Renal cortical epithelial cell (primary cell): ENCODE measurements at regions not wholly inside any gene's neighbourhood (a gene's known extent, or its start where the extent isn't known, plus 50 kb on each side); places are given as distances from the start of the nearest gene placed in this dataset.
A peak's percentile ranks its signal among the peaks of the same experiment; 100 is the strongest.
"Not testable (repeated sequence)": the region's sequence is repeated elsewhere in the genome, so short reads cannot be mapped to it uniquely, and the experiment has no call there.

Experiments
- DNase-seq: peaks from one replicate; pipeline ENCODE4 v3.0.0-alpha.2; 2011; ENCODE audit warnings: low read depth

DNA sequence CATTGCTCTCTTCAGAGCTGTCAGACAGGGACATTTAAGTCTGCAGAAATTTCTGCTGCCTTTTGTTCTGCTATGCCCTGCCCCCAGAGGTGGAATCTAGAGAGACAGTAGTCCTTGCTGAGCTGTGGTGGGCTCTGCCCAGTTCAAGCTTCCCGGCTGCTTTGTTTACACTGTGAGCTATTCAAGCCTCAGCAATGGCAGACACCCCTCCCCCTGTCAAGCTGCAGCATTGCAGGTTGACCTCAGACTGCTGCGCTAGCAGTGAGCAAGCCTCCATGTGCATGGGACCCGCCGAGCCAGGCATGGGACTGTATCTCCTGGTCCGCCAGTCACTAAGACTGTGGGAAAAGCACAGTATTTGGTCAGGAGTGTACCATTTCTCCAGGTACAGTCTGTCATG is 53.6 kb upstream of the MAPK10 start:
- DNase-seq = not testable (repeated sequence)

DNA sequence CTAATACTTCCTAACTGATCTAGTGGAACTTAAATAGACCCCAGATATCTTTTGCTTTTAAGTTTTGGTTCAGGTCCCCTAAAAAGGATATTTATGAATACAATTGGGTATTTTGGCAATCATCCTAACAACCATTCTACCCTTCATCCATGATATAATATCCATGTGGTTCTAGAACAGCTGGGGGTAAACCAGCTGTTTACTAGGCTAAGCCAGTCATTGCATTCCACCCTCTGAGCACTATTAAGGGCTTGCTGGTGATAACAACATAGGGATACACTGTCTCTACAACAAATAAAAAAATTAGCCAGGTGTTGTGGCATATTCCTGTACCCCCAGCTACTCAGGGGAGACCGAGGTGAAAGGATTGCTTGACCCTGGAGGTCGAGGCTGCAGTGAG is 54.8 kb upstream of the MAPK10 start:
- no peak for DNase-seq

DNA sequence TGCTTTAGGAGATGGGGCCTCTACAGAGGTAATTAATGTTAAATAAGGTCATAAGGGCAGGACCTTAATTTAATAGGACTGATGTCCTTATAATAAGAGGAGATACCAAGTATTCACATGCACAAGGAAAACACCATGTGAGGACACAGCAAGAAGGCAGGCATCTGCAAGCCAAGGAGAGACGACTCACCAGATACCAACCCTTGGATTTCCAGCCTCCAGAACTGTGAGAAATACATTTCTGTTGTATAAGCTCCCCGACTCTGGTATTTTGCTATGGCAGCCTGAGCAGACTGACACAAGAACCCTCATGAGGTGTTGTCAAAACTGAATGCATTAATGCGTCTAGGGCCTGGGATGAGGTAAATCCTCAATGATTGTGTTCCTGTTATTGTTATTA is 56.2 kb upstream of the MAPK10 start:
- DNase-seq = no peak

DNA sequence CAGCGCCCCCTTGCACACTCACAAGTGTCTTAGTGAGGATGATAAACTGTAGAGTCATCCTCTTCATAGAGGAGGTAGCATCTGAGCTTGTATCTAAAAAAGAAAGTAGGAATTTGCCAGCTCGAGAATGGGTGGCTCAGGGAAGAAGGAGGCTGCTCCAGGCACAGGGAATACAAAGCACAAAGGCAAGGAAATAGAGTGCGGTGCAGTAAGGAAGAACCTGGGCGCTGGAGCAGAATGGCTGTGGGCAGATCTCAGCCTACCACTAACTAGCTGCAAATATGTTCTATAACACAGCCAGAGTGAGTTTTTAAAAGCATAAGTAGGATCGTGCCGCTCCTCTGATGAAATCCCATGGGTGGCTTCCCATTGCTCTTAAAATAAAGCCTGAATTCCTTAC is 61.6 kb upstream of the MAPK10 start:
- no peak for DNase-seq

DNA sequence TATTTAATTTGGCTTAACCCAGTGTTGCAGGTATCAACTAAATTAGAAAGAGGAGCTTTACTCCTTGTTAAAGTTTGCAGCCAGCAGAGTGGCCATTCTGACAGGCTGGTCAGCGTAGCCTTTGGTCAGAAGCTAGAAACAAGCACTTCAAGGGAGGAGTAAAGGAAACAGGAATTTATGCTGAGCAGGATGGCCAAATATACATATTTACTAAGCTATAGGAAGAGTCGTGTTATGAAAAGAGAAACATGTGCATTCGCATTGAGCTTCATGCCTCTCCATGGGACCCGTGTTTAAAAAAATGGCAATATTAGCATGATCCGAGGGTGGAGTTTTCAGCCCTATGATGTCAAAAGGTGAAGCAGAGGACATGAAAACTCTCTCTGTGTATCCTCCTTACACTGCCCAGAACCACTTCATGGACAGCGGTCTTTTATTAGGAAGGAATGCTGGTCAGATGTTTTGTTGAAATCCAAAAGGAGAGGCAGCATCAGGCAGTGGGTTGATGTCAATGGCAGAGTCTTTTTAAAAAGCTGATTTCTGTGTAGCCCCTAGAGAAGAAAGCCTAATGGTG is 71.8 kb upstream of the MAPK10 start:
- no peak for DNase-seq

DNA sequence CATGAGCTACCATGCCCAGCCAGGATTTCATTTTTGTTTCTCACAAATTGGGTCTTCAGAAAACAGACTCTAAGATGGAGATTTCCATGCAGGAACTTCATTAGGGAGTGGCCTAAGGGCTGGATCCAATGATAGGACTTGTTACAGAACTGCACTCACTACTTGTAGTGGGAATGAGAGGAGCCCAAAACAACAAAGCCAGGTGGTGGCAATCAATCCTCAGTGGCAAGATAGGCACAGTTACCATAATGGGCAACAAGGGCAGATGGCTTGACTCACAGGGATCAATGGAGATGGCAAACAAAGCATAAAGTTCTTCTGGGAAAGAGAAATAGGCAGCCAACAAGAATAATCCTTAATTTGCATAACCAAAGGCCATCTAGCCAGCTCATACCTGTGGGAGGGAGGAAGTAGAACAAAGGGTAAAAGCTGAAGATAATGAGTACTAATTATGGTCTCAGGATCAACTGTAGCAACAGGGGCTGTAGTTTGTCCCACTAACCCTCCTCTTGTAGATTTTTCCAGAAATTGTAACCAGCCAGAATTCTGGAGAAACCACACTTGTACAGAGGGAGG is 72.8 kb upstream of the MAPK10 start:
- no peak for DNase-seq

DNA sequence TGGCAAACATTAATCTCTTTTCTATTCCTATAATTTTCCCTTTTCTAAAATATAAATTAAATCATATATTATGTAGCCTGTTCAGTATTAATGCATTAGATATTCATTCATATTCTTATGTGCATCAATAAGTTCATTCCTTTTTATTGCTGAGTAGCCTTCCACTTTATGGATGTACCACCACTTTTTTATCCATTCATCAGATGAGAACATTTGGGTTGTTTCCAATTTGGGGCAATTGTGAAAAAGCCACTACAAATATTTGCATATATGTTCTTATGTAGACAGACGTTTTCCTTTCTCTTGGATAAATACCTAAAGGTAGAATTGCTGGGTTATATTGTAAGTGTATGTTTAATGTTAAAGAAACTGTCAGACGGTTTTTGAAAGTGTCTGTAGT is 79.4 kb upstream of the MAPK10 start:
- DNase-seq = no peak

DNA sequence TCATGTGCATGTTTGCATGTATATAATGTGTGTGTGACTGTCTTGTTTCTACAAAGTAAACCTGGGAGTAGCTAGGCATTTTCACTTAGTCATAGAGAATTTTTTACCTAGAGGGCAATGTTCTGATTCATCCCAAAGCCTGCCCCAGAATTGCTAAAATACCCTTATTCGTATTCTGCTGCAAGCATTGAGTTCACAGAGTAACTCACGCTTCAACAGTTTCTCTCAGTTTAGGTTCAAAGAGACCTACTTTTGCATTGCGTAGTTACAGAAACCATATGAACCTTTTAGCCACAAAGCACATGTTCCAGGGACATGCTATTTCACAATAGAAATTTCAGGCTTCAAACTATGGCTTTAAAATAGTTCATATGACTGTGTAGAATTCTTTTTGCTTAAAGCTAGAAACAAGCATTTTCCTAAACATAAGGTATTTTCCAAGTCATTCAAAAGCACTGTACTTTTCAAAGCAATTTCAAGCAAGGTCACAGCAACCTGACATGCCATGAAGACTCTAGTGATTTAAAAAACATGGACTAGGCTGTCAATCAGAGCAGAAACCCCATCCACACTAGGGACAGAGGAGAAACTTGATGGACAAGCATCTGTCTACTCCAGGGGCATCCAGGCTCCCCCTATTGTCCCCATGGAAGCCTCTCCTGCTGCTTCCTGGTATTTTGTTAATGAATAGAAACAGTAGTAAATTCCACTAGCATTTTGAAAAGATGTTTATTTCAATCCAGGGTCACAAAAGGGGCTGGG is 81.5 kb upstream of the MAPK10 start:
- peak; percentile 98 for DNase-seq

DNA sequence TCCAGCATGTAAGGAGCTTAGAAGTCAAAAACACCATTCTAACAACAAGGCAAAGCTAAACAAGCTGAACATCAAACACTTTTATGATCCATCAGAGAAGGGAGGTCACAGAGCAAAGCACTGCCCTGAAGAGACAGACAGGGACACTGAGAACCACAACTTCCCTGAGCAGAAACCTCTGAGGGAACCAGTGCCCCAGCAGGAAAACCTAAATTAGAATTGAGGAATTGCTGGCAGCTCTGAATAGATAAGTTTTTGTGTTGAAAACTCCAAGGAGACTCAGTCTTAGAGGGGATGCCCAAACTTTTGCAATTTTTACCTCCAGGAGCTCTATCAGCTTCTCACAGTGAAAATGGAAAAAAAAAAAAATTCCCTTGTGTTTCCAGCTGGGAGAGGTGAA is 83.0 kb upstream of the MAPK10 start:
- DNase-seq = no peak

DNA sequence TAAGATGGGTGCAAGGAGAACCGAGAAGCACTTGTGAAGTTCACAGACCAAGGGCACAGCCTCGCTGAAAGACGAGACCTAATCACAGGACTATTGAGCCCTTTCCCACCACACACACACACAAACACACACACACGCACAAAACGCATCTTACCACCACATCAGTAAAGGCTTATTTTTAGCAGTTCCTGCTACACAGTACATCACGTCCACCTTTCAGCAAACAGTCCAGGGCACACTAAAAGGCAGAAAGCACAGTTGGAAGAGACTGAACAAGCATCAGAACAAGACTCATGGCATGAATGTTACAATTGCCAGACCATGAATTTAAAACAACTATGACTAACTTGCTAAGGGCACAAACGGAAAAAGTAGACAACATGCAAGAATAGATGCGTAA is 83.6 kb upstream of the MAPK10 start:
- DNase-seq = peak; percentile 59

DNA sequence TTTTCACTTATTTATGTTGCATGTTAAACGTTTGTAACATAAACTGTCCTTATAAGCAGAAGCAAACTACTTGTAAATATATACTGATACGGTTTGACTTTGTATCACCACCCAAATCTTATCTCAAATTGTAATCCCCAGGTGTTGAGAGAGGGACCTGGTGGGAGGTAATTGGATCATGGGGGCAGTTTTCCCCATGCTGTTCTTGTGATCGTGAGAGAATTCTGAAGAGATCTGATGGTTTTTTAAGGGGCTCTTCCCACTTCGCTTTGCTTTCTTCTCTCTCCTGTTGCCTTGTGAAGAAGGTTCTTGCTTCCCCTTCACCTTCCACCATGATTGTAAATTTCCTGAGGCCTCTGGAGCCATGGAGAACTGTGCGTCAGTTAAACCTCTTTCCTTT is 87.1 kb upstream of the MAPK10 start:
- DNase-seq = no peak

DNA sequence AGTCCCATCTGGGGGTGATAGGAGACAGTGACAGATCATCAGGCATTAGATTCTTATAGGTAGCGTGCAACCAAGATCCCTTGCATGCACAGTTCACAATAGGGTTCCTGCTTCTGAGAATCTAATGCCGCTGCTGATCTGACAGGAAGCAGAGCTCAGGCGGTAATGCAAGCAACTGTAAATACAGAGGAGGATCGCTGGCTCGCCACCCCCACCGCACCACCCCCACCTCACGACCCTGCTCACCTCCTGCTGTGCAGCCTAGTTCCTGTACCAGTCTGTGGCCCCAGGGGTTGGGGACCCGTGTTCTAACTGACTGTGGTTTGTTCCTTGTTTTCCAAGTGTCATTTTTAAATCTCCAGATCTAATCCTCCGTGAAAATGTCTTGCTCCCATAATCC is 89.0 kb upstream of the MAPK10 start:
- no peak for DNase-seq

DNA sequence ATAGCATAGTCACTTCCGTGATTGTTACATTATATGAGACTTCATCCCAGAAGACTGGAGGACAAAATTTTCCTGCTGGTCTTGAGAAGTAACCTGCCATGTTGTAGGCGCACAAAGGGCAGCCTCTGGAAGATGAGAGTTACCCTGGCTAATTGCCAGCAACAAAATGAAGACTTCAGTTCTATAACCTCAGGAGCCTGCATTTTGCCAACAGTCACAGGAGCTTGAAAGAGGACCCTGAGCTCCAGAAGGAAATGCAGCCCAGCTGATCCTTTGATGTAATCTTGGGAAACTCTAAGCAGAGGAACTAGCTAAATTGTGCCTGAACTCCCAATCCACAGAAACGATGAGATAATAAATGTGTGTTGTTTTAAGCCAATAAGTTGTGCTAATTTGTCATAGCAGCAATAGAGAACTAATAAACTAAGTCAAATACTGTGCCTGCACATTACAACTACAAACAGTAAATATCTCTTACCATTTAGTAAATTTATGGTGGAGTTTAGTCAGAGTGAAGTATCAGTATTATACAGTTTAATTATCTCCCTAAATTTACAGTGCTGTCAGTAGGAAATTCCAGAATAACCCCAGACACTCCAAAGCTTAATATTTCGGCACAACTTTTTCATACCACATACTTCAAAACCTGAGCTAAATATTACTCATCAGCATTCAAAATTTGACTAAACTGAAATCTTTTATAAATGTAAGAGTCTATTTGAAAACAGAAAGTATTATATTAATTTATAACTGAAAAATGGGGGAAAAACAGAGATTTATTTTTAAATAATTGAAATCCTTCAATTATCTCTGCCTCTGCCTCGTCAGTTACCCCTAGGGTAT is 90.1 kb upstream of the MAPK10 start:
- DNase-seq = no peak

DNA sequence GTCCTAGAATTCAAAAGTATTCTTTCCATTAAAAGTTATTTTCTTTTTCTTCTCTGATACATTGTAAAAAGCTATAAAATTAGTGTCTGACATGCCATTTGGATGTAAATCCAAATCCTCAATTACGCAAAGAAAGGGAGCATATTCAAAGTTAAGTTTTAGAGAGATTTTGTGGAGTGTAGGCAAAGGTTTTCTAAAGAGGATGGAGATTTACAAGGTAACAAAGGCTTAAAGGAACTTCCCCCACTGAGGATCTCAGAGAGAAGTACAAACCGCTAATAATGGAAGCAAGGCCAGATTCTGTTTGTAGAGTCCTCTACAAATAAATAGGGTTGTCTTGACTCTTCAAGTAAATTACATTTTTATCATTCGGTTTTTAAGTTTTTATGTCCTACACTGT is 91.0 kb upstream of the MAPK10 start:
- DNase-seq = no peak

DNA sequence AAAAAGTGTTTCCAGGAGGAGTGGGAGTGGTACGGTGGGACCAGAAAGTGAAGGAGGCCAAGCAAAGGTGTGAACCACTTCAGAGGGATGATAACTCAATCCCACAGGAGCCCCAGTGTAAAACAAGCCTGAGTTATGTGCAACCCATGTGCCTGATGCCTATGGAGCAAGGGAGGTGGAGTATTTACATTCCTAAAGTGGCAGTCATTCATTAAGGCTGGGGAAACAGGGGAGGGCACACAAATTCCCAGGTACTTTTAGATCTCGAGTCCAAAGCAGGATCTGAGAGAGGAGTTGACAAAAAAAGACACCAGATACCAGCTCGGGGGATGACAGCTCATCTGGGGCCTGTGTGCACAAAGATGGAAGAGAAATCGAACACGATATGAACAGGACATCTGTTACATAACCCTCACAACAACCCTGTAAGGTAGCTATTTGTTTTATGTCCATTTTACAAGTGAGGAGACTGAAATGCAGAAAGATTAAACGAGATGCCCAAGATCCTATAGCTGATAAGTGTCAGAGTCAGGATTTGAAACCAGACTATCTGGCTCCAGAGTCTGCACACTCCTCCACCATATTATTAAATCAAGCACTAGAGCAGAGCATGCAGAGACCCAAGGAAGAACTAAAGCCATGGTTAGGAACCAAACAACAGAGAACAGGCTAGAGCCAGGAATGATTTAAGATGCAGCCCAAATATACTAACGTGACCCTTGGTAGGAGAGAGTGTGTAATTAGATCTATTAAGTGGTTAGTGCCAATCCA is 91.9 kb upstream of the MAPK10 start:
- peak; percentile 74 for DNase-seq

DNA sequence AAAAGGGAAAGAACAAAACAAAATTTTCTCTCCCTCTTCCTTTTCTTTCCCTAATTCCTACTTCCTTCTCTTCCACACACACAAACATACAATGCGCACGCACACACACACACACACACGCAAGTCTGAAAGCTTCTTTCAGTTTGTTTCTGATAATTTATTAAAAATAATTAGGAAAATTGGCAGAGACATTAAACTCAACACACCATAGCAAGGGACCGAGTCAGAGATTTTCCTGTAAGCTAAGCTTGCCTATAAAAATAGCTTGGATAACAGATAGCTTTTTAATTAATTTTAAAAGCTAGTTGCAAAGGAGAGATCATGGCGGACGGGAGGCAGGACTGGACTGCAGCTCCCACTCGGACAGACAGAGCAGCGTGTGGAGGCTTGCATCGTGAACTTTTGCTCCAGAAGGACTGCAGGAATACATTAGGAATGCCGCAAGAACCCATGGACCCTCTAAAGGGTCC is 92.6 kb upstream of the MAPK10 start:
- DNase-seq = peak; percentile 33

DNA sequence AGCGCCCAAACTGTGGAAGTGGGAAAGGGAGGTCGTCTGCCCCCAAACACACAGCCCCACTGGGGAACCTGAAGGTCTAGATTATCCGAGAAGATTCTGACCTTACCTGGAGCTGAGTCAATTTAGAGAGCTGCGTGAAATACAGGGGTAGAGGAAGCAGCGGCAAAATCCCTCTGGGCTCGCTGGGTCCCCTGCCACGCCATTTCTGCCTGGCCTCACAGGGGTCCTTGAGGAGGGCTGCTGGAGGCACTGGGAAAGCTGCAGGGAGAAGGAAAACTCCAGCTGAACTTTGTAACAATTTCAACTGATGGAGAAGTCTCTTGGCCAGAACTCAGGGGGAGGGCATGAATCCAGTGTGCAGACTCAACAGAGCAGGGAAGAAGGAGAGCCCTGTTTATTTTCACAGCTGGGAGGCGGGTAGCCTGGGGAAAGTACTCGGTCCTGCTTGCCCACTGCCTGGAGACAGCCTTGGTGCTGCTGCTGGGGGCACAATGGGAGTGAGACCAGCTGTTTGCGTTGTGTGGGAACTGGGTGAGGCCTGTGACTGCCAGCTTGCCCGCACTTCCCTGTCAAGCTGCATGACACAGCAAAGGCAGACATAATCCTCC is 93.2 kb upstream of the MAPK10 start:
- DNase-seq = peak; percentile 42

DNA sequence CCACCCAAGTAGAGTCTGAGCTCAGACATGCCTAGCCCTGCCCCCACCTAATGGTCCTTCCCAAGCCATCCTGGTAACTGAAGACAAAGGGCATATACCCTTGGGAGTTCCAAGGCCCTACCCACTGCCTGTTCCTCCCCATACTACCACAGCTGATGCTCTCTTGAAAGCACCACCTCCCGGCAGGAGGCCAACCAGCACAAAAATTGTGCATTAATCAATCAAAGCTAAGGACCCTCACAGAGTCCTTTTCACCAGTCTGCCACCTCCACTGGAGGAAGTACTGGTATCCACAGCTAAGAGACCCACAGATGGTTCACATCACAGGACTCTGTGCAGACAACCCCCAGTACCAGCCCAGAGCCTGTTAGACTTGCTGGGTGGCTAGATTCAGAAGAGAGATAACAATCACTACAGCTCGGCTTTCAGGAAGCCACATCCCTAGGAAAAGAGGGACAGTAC is 93.8 kb upstream of the MAPK10 start:
- peak; percentile 22 for DNase-seq

DNA sequence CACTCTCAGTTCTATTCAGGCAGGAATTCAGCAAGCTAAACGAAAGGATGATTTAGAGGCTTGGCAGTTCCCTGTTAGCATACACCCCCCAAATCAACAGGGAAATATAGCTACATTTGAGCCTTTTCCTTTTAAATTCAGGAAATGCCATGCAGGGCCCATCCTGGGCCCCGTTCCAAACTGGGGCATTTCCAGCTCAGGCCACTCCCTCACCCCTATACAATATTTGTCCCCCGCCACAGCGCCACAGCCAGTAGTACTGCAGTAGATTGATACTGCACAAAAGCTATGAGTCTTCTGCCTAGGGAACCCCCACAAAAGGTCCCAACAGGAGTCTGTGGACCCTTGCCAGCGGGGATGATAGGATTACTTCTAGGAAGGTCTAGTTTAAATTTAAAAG is 102.0 kb upstream of the MAPK10 start:
- DNase-seq = no peak

DNA sequence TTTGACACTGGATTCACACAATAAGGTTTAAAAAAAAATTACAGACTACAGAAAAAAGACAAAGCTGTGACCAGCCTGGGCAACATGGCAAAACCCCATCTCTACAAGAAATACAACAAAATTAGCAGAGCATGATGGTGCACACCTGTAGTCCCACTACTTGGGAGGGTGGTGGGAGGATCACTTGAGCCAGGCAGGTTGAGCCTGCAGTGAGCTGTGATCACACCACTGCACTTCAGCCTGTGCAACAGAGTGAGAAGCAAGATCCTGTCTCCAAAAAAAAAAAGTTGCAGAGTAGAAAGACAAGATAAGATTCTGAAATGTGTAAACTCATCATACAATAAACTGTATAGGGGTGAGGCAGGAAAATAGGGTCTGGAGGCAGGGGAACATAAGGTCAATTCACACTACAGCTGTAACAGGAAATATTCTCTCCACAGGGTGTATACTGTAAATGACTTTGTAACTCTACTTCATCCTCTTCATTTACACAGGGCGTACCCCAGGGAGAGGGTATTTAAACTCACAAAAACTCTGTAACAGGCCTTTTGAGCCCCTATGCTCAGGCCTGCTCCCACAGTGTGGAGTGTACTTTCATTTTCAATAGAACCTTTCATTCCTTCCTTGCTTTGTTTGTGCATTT is 112.6 kb upstream of the MAPK10 start:
- no peak for DNase-seq

DNA sequence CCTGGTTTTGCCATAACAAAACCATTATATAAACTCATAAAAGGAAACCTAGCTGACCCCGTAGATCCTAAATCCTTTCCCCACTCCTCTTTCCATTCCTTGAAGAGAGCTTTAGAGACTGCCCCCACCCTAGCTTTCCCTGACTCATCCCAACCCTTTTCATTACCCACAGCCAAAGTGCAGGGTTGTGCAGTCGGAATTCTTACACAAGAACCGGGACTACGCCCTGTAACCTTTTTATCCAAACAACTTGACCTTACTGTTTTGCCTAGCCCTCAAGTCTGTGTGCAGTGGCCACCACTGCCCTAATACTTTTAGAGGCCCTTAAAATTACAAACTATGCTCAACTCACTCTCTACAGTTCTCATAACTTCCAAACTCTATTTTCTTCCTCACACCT is 116.0 kb upstream of the PTPN13 start:
- DNase-seq = not testable (repeated sequence)
